ENCODE measurements at regions not wholly inside any gene's neighbourhood (a gene's known extent, or its start where the extent isn't known, plus 50 kb on each side); places are given as distances from the start of the nearest gene placed in this dataset.

DNA sequence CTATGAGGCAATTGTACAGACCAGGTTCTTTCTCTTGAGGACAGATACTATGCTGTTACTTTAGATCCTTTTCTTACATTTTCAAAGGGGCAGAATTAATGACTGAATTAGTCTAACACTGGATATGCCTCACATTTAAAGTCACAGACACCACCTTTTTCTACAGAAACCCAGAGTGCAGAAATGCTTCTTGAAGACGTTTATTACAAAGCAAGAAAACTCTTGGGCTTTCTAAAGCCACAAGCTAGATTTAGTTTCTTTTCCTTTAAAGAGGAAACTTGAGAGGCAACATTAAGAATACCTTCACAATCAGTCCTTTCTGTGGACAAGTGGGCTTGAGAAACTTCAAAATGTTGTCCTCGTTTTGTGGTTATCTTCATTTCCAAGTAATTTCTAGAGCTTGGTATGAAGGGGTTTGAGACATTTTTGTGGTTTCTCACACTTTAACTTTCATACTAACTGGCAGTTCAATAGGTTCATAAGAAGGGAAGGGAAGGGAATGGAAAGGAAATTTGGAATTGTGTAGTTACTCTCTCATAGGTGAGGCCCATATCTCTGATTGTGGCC, 527.4 kb downstream of the RASEF start:
- TF ChIP-seq, protein P1, sequence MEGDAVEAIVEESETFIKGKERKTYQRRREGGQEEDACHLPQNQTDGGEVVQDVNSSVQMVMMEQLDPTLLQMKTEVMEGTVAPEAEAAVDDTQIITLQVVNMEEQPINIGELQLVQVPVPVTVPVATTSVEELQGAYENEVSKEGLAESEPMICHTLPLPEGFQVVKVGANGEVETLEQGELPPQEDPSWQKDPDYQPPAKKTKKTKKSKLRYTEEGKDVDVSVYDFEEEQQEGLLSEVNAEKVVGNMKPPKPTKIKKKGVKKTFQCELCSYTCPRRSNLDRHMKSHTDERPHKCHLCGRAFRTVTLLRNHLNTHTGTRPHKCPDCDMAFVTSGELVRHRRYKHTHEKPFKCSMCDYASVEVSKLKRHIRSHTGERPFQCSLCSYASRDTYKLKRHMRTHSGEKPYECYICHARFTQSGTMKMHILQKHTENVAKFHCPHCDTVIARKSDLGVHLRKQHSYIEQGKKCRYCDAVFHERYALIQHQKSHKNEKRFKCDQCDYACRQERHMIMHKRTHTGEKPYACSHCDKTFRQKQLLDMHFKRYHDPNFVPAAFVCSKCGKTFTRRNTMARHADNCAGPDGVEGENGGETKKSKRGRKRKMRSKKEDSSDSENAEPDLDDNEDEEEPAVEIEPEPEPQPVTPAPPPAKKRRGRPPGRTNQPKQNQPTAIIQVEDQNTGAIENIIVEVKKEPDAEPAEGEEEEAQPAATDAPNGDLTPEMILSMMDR (IDR thresholded peaks at IDR 0.05): no peak
- TF ChIP-seq POLR2AphosphoS5 (IDR thresholded peaks at IDR 0.05) (no peak), POLR2A (IDR thresholded peaks at IDR 0.05) (no peak)
